ENCODE measurements at regions not wholly inside any gene's neighbourhood (a gene's known extent, or its start where the extent isn't known, plus 50 kb on each side); places are given as distances from the start of the nearest gene placed in this dataset.
A peak's percentile ranks its signal among the peaks of the same experiment; 100 is the strongest.

- DNase-seq (ENCODE audit: low read depth) = no peak
Observed at GRCh38 chr1:30819244-30819571, 61.6 kb upstream of the LAPTM5 start.

DNA sequence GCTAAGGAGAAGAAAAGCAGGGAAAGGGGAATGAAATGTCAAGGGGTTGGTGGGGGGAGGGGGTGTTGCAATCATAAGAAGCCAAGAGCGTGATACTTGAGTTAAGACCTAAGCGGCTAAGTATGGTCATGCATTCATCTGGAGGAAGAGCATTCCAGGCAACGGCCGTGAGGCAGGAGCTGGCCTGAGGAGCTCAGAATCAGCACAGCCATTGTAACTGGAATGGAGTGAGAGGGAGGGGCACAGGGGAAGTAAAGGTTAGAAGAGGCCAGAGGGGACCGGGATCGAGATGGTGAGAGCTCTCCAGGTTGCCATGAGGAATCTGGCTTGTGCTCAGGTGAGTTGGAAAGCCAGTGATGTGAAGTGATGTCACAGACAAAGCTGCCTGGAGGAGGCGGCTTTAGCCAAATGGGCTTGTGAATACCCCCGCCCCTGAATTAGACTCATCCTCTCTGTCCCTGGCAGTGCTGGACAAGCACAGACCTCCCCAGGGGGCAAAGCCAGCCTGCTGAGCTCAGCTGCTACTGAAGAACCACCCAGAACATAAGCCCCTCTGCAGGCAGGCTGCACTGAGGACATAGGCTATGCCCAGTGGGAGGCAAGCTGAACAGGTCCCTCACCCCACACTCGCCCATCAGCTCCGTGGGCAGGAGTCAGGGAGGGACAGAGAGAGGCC, 61.1 kb upstream of the LAPTM5 start:
- no peak for DNase-seq (ENCODE audit: low read depth)

GRCh38 chr1:30817548-30817947, 60.0 kb upstream of the LAPTM5 start:
- DNase-seq (ENCODE audit: low read depth) = no peak

- no peak for DNase-seq (ENCODE audit: low read depth)
Observed at GRCh38 chr1:30817077-30817438, 59.5 kb upstream of the LAPTM5 start.

DNA sequence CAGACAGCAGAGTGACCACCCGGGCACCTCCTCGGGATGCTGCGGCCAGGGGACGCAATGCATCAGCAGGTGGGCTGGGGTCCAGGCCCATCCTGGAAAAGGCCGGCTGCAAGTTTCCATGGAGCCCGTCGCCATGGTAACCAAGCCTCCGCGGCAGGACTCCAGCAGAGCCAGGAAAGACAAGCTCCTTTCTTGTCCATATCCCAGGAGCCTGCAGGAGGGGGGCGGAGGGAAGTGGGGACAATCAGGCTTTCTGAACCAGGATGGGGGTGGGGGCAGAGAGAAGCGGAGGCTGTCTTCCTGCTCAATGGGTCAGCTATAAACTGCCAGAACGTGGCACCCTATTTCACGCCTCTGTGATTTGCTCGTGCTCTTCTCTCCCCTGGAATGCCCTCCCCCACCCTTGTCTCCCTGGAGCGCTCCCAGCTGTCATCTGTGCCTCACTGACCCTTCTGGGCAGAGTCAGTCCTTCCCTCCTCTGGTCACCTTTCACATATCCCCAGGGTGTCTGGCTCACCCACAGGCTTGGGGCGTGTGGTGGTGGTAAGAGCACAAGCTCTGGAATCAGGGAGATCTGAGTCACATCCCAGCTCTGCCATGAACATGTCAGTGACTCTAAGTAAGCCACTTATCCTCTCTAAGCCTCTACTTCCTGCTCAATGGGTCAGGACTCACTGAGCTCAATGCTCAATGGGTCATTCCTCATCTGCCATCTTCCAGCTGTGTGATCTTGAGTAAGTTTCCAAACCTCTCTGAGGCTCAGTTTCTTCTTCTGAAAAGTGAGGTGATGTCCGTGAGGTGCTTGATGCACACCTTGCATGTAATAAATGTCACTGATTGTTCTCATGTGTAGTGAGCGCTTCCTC, 58.9 kb upstream of the LAPTM5 start:
- peak; percentile 65 for DNase-seq (ENCODE audit: low read depth)

DNA sequence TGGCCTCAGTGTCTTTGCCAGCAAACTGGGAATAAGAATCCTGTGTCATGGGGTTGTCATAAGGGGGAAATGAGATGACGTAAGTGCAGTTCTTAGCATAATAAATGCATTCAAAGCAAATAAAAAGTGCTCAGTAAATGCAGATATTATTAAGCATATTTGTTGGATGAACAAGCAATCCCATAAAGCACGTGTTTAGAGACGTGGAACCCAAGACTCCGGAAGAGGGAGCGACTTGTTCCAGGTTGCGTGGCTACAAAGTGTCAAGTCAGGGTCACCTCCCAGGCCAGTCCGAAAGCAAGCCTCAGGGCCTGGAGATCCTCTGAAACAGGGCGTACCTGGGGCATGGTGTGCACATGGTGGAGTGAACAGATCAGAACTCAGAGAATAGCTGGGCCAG, 58.0 kb upstream of the LAPTM5 start:
- no peak for DNase-seq (ENCODE audit: low read depth)

- DNase-seq (ENCODE audit: low read depth) = no peak
Observed at GRCh38 chr1:30814292-30814691, 56.7 kb upstream of the LAPTM5 start.

DNA sequence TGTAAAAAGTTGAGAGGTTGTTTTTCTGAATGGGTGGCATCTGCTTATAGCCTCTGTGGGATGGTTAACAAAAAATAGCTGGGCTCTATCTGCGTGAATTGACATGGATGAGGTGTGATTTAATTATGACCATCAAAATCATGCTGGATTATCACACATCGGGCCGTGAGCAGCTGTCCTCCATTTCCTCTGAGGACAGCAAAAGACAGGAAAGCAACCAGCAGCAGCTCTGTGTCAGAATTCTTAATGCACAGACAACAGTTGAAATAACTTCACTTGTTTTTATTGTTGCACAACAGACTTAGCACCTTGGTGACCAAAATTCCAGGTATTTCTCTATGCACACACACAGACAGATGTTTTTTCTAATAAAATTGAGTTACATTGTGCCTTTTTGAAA, 54.5 kb upstream of the LAPTM5 start:
- no peak for DNase-seq (ENCODE audit: low read depth)

- no peak for DNase-seq (ENCODE audit: low read depth)
Observed at GRCh38 chr1:30811187-30811586, 53.6 kb upstream of the LAPTM5 start.

- DNase-seq (ENCODE audit: low read depth) = no peak
Observed at GRCh38 chr1:30810416-30811080, 53.0 kb upstream of the LAPTM5 start.

- DNase-seq (ENCODE audit: low read depth) = peak; percentile 58
Observed at GRCh38 chr1:30809514-30810263, 52.1 kb upstream of the LAPTM5 start.

- no peak for DNase-seq (ENCODE audit: low read depth)
Observed at GRCh38 chr1:30808067-30808662, 50.6 kb upstream of the LAPTM5 start.

GRCh38 chr1:30807318-30808066, 49.9 kb upstream of the LAPTM5 start:
- no peak for DNase-seq (ENCODE audit: low read depth)
